GM23338 (cell line): ENCODE measurements at regions not wholly inside any gene's neighbourhood (a gene's known extent, or its start where the extent isn't known, plus 50 kb on each side); places are given as distances from the start of the nearest gene placed in this dataset.

Experiments used
- ATAC-seq: fragments of 200-7000 bp; cut with Tn5 transposase; 3 replicates; pipeline ENCODE4 v1.9.1; 2020
- DNase-seq: peaks from one replicate; pipeline ENCODE4 v3.0.0-alpha.2; 2015; ENCODE audit warnings: low spot score
- H2AFZ ChIP-seq: fragments of 200-600 bp; sonication (generic); 2 replicates; pipeline ENCODE4 v1.8.0; 2016; ENCODE audit warnings: antibody characterized with exemption, mild to moderate bottlenecking, moderate library complexity
- H3F3A ChIP-seq: fragments of 200-600 bp; sonication (generic); replicated peaks from 2 replicates; pipeline ENCODE4 v1.8.0; 2017; ENCODE audit warnings: antibody characterized with exemption, mixed run types, low read depth
- H3K27ac ChIP-seq: fragments of 200-600 bp; sonication (generic); 2 replicates; pipeline ENCODE4 v1.6.1; 2016; ENCODE audit warnings: low read depth
- H3K27me3 ChIP-seq: fragments of 200-600 bp; sonication (generic); 2 replicates; pipeline ENCODE4 v1.8.0; 2016; ENCODE audit warnings: mild to moderate bottlenecking, mixed run types, moderate library complexity; ENCODE audit not compliant: insufficient read depth
- H3K36me3 ChIP-seq: fragments of 200-600 bp; sonication (generic); 2 replicates; pipeline ENCODE4 v1.8.0; 2016; ENCODE audit warnings: mild to moderate bottlenecking; ENCODE audit not compliant: insufficient read depth
- H3K4me1 ChIP-seq: fragments of 200-600 bp; sonication (generic); 2 replicates; pipeline ENCODE4 v1.8.0; 2016; ENCODE audit warnings: mild to moderate bottlenecking, moderate library complexity; ENCODE audit not compliant: insufficient read depth
- H3K4me2 ChIP-seq: fragments of 200-600 bp; sonication (generic); 2 replicates; pipeline ENCODE4 v1.7.1; 2017; ENCODE audit warnings: mixed run types
- H3K4me3 ChIP-seq: fragments of 200-600 bp; sonication (generic); 2 replicates; pipeline ENCODE4 v1.6.1; 2016; ENCODE audit warnings: mixed run types
- H3K79me2 ChIP-seq: fragments of 200-600 bp; sonication (generic); replicated peaks from 2 replicates; pipeline ENCODE4 v1.8.0; 2017; ENCODE audit warnings: mild to moderate bottlenecking; ENCODE audit not compliant: insufficient read depth
- H3K9me2 ChIP-seq: fragments of 200-600 bp; sonication (generic); 2 replicates; pipeline ENCODE4 v1.8.0; 2017; ENCODE audit not compliant: insufficient read depth
- H4K20me1 ChIP-seq: fragments of 200-600 bp; sonication (generic); replicated peaks from 2 replicates; pipeline ENCODE4 v1.8.0; 2017; ENCODE audit warnings: mild to moderate bottlenecking; ENCODE audit not compliant: insufficient read depth
- H3K27ac Mint-ChIP-seq: 2 replicates; pipeline ENCODE4 v1.8.0; 2020; ENCODE audit warnings: inconsistent platforms, mild to moderate bottlenecking, moderate library complexity, mixed read lengths
- H3K27me3 Mint-ChIP-seq: 3 replicates; pipeline ENCODE4 v1.8.0; 2022; ENCODE audit warnings: low read depth, mild to moderate bottlenecking, moderate library complexity, mixed read lengths, inconsistent platforms; ENCODE audit not compliant: insufficient read depth, poor library complexity
- H3K36me3 Mint-ChIP-seq: 3 replicates; pipeline ENCODE4 v1.8.0; 2021; ENCODE audit warnings: low read depth, mild to moderate bottlenecking, inconsistent platforms, moderate library complexity, mixed read lengths
- H3K4me1 Mint-ChIP-seq: 3 replicates; pipeline ENCODE4 v1.8.0; 2020; ENCODE audit warnings: mild to moderate bottlenecking, inconsistent platforms, mixed read lengths
- H3K4me3 Mint-ChIP-seq: 3 replicates; pipeline ENCODE4 v1.8.0; 2021; ENCODE audit warnings: moderate library complexity, mild to moderate bottlenecking, inconsistent platforms, mixed read lengths
- H3K9me3 Mint-ChIP-seq: 3 replicates; pipeline ENCODE4 v1.8.0; 2020; ENCODE audit warnings: moderate library complexity, mild to moderate bottlenecking, inconsistent platforms, mixed read lengths
- CREB1 ChIP-seq: fragments of 250-450 bp; sonication (Bioruptor Pico); IDR thresholded peaks from 2 replicates; pipeline ENCODE4 v1.5.0; 2020; ENCODE audit warnings: low read depth, mild to moderate bottlenecking, moderate library complexity
- EZH2 ChIP-seq: fragments of 200-600 bp; sonication (generic); IDR thresholded peaks from one replicate; pipeline ENCODE4 v1.8.0; 2017; ENCODE audit warnings: antibody characterized with exemption, mild to moderate bottlenecking, low read depth; ENCODE audit not compliant: unreplicated experiment
- EZH2phosphoT487 ChIP-seq: fragments of 200-600 bp; sonication (generic); IDR thresholded peaks from one replicate; pipeline ENCODE4 v1.8.1; 2018; ENCODE audit warnings: antibody characterized with exemption; ENCODE audit not compliant: unreplicated experiment
- JUNB ChIP-seq: IDR thresholded peaks from one replicate; pipeline ENCODE4 v1.6.1; 2016; ENCODE audit warnings: antibody characterized with exemption; ENCODE audit not compliant: unreplicated experiment
- NANOG ChIP-seq: IDR thresholded peaks from 2 replicates; pipeline ENCODE4 v1.6.1; 2016; ENCODE audit warnings: antibody characterized with exemption, borderline replicate concordance
- POLR2AphosphoS5 ChIP-seq: IDR thresholded peaks from 2 replicates; pipeline ENCODE4 v1.6.1; 2016; ENCODE audit warnings: antibody characterized with exemption, low read depth
- ZNF114 ChIP-seq: fragments of 250-450 bp; sonication (Bioruptor Pico); IDR thresholded peaks from 2 replicates; pipeline ENCODE4 v1.5.0; 2020; ENCODE audit warnings: mild to moderate bottlenecking, moderate library complexity
- TF ChIP-seq, protein P1 (sequence below), 2 experiments: fragments of 200-600 bp in 1 of 2; sonication (generic) in 1 of 2; conservative IDR thresholded peaks; 2 replicates each; pipeline versions ENCODE4 v1.5.1 to v1.6.1; 2016 to 2017; ENCODE audit warnings: antibody characterized with exemption in 2 of 2, low read depth in 2 of 2, mild to moderate bottlenecking in 2 of 2, moderate library complexity in 1 of 2
- TF ChIP-seq, protein P2 (sequence below): fragments of 250-450 bp; sonication (Bioruptor Pico); IDR thresholded peaks from 2 replicates; pipeline ENCODE4 v1.5.0; 2020; ENCODE audit warnings: mild to moderate bottlenecking, moderate library complexity
- TF ChIP-seq, protein P3 (sequence below): IDR thresholded peaks from 2 replicates; pipeline ENCODE4 v1.6.1; 2016; ENCODE audit warnings: antibody characterized with exemption

DNA sequence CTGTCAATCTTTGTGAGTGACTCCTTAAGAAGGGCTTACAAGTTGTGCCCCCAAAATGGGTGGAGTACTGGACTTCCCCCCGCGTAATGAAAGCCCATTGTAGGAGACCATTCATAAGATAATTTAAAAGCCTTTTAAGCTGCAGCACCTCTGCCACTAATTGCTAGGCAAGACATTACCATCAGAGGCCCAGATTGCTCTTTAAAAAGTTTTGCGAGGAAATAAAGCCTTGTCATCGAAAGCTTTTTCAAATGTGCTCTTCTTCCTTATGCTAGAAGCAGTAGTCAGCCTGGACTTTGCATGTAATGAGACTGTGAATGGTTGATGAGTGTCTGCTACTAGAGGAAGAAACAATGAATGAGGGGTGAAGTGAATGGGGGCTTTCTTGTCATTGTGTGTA is 345.3 kb upstream of the CDH2 start:
- DNase-seq (peak; percentile 24), ATAC-seq (no peak; the same call in 1 of the 3 replicates)
- peaks cover 6% of the 10 kb centered on the region; the same call in 1 of the 2 replicates for H3K36me3 ChIP-seq
- no peaks in the 10 kb centered on the region for H3K9me3 Mint-ChIP-seq
- H3K9me2 ChIP-seq: no peaks in the 10 kb centered on the region
- H4K20me1 ChIP-seq: no peaks in the 10 kb centered on the region
- H3K4me1 ChIP-seq: peaks cover 28% of the 10 kb centered on the region
- no peak overlapping the region for H3K4me3 Mint-ChIP-seq
- no peak overlapping the region for H2AFZ ChIP-seq
- TF ChIP-seq POLR2AphosphoS5: no peak
- TF ChIP-seq NANOG: no peak
- TF ChIP-seq EZH2phosphoT487: no peak
- no peak for TF ChIP-seq CREB1 (CRISPR knock-in tag)
- no peak for TF ChIP-seq JUNB
- no peak for TF ChIP-seq EZH2
- TF ChIP-seq, protein P1, sequence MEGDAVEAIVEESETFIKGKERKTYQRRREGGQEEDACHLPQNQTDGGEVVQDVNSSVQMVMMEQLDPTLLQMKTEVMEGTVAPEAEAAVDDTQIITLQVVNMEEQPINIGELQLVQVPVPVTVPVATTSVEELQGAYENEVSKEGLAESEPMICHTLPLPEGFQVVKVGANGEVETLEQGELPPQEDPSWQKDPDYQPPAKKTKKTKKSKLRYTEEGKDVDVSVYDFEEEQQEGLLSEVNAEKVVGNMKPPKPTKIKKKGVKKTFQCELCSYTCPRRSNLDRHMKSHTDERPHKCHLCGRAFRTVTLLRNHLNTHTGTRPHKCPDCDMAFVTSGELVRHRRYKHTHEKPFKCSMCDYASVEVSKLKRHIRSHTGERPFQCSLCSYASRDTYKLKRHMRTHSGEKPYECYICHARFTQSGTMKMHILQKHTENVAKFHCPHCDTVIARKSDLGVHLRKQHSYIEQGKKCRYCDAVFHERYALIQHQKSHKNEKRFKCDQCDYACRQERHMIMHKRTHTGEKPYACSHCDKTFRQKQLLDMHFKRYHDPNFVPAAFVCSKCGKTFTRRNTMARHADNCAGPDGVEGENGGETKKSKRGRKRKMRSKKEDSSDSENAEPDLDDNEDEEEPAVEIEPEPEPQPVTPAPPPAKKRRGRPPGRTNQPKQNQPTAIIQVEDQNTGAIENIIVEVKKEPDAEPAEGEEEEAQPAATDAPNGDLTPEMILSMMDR (conservative IDR thresholded peaks at IDR 0.05; ENCODE audit: low read depth in 2 of 2): no peak
- TF ChIP-seq, protein P2, sequence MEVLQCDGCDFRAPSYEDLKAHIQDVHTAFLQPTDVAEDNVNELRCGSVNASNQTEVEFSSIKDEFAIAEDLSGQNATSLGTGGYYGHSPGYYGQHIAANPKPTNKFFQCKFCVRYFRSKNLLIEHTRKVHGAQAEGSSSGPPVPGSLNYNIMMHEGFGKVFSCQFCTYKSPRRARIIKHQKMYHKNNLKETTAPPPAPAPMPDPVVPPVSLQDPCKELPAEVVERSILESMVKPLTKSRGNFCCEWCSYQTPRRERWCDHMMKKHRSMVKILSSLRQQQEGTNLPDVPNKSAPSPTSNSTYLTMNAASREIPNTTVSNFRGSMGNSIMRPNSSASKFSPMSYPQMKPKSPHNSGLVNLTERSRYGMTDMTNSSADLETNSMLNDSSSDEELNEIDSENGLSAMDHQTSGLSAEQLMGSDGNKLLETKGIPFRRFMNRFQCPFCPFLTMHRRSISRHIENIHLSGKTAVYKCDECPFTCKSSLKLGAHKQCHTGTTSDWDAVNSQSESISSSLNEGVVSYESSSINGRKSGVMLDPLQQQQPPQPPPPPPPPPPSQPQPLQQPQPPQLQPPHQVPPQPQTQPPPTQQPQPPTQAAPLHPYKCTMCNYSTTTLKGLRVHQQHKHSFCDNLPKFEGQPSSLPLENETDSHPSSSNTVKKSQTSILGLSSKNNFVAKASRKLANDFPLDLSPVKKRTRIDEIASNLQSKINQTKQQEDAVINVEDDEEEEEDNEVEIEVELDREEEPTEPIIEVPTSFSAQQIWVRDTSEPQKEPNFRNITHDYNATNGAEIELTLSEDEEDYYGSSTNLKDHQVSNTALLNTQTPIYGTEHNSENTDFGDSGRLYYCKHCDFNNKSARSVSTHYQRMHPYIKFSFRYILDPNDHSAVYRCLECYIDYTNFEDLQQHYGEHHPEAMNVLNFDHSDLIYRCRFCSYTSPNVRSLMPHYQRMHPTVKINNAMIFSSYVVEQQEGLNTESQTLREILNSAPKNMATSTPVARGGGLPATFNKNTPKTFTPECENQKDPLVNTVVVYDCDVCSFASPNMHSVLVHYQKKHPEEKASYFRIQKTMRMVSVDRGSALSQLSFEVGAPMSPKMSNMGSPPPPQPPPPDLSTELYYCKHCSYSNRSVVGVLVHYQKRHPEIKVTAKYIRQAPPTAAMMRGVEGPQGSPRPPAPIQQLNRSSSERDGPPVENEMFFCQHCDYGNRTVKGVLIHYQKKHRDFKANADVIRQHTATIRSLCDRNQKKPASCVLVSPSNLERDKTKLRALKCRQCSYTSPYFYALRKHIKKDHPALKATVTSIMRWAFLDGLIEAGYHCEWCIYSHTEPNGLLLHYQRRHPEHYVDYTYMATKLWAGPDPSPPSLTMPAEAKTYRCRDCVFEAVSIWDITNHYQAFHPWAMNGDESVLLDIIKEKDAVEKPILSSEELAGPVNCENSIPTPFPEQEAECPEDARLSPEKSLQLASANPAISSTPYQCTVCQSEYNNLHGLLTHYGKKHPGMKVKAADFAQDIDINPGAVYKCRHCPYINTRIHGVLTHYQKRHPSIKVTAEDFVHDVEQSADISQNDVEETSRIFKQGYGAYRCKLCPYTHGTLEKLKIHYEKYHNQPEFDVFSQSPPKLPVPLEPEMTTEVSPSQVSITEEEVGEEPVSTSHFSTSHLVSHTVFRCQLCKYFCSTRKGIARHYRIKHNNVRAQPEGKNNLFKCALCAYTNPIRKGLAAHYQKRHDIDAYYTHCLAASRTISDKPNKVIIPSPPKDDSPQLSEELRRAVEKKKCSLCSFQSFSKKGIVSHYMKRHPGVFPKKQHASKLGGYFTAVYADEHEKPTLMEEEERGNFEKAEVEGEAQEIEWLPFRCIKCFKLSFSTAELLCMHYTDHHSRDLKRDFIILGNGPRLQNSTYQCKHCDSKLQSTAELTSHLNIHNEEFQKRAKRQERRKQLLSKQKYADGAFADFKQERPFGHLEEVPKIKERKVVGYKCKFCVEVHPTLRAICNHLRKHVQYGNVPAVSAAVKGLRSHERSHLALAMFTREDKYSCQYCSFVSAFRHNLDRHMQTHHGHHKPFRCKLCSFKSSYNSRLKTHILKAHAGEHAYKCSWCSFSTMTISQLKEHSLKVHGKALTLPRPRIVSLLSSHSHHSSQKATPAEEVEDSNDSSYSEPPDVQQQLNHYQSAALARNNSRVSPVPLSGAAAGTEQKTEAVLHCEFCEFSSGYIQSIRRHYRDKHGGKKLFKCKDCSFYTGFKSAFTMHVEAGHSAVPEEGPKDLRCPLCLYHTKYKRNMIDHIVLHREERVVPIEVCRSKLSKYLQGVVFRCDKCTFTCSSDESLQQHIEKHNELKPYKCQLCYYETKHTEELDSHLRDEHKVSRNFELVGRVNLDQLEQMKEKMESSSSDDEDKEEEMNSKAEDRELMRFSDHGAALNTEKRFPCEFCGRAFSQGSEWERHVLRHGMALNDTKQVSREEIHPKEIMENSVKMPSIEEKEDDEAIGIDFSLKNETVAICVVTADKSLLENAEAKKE: no peak
- TF ChIP-seq, protein P3, sequence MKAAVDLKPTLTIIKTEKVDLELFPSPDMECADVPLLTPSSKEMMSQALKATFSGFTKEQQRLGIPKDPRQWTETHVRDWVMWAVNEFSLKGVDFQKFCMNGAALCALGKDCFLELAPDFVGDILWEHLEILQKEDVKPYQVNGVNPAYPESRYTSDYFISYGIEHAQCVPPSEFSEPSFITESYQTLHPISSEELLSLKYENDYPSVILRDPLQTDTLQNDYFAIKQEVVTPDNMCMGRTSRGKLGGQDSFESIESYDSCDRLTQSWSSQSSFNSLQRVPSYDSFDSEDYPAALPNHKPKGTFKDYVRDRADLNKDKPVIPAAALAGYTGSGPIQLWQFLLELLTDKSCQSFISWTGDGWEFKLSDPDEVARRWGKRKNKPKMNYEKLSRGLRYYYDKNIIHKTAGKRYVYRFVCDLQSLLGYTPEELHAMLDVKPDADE: no peak
- TF ChIP-seq ZNF114: no peak
- no peaks in the 10 kb centered on the region for H3F3A ChIP-seq
- peak overlapping the region; percentile 71 for H3K4me2 ChIP-seq
- H3K27me3 Mint-ChIP-seq: no peaks in the 10 kb centered on the region
- H3K27me3 ChIP-seq: no peaks in the 10 kb centered on the region
- no peak overlapping the region for H3K27ac ChIP-seq
- H3K36me3 Mint-ChIP-seq: no peaks in the 10 kb centered on the region
- H3K79me2 ChIP-seq: no peaks in the 10 kb centered on the region
- H3K4me3 ChIP-seq: no peak overlapping the region
- no peak overlapping the region for H3K27ac Mint-ChIP-seq
- H3K4me1 Mint-ChIP-seq: peaks cover 18% of the 10 kb centered on the region; the same call in 2 of the 3 replicates
